H1 (cell line): ENCODE measurements at regions not wholly inside any gene's neighbourhood (a gene's known extent, or its start where the extent isn't known, plus 50 kb on each side); places are given as distances from the start of the nearest gene placed in this dataset.

Source experiments
- CTCF ChIA-PET: fragments of 300-600 bp; sonication (Branson Sonifier 250); formaldehyde crosslinking; loops from one replicate; lab custom pipeline; 2021; ENCODE audit not compliant: partially characterized antibody; lab: Charles Lee
- POLR2A ChIA-PET: fragments of 300-600 bp; sonication (Branson Sonifier 250); formaldehyde crosslinking; loops from one replicate; lab custom pipeline; 2021; ENCODE audit warnings: inconsistent platforms; ENCODE audit not compliant: partially characterized antibody; lab: Charles Lee
- DNase-seq, 2 experiments: peaks; one replicate each; pipeline versions ENCODE4 v3.0.0 to v3.0.0-alpha.2; 2010 to 2022; ENCODE audit warnings: low spot score in 2 of 2, low read depth in 1 of 2, mixed read lengths in 1 of 2
- FAIRE-seq: peaks from 2 replicates; lab custom pipeline; 2011; peaks lifted over from hg19 to GRCh38; lab: Jason Lieb, UNC
- H2AFZ ChIP-seq: 2 replicates; pipeline ENCODE4 v1.8.1; 2012; ENCODE audit warnings: low read length, inconsistent platforms
- H2AK5ac ChIP-seq: 2 replicates; pipeline ENCODE4 v1.6.1; 2013; ENCODE audit warnings: low read depth, low read length
- H2BK120ac ChIP-seq: replicated peaks from 2 replicates; pipeline ENCODE3; 2013; ENCODE audit warnings: low read depth, low read length, inconsistent platforms
- H2BK12ac ChIP-seq: 2 replicates; pipeline ENCODE4 v1.6.1; 2013; ENCODE audit warnings: low read depth, low read length
- H2BK15ac ChIP-seq: 2 replicates; pipeline ENCODE4 v1.6.1; 2013; ENCODE audit warnings: low read length
- H2BK20ac ChIP-seq: 2 replicates; pipeline ENCODE4 v1.6.1; 2013; ENCODE audit warnings: low read length
- H2BK5ac ChIP-seq: 2 replicates; pipeline ENCODE4 v1.6.1; 2013; ENCODE audit warnings: low read depth, low read length
- H3K14ac ChIP-seq: 2 replicates; pipeline ENCODE4 v1.6.1; 2013; ENCODE audit warnings: inconsistent platforms; ENCODE audit not compliant: insufficient read length
- H3K18ac ChIP-seq: 2 replicates; pipeline ENCODE4 v1.6.1; 2013; ENCODE audit warnings: low read length; ENCODE audit errors: extremely low read depth
- H3K23ac ChIP-seq: 2 replicates; pipeline ENCODE4 v1.6.1; 2013; ENCODE audit warnings: inconsistent platforms; ENCODE audit not compliant: insufficient read length
- H3K23me2 ChIP-seq: 2 replicates; pipeline ENCODE4 v1.6.1; 2013; ENCODE audit warnings: low read depth, low read length
- H3K27ac ChIP-seq: 2 replicates; pipeline ENCODE4 v1.6.1; 2011; ENCODE audit warnings: low read depth, low read length, inconsistent platforms
- H3K27me3 ChIP-seq, 4 experiments: replicated peaks in 1 of 4; 1 replicate in 1 of 4; 2 replicates in 3 of 4; pipeline versions ENCODE4 v1.6.1 to v1.8.1; 2011 to 2013; ENCODE audit warnings: low read length in 3 of 4, mild to moderate bottlenecking in 3 of 4, inconsistent platforms in 2 of 4, mixed read lengths in 2 of 4, moderate library complexity in 1 of 4; ENCODE audit not compliant: control insufficient read depth in 3 of 4, insufficient read depth in 3 of 4; ENCODE audit errors: extremely low read depth in 1 of 4
- H3K36me3 ChIP-seq, 4 experiments: 2 replicates each; pipeline versions ENCODE4 v1.6.1 to v1.8.1; 2011 to 2013; ENCODE audit warnings: mild to moderate bottlenecking in 4 of 4, low read length in 3 of 4, moderate library complexity in 2 of 4, control low read depth in 1 of 4, inconsistent platforms in 1 of 4; ENCODE audit not compliant: insufficient read depth in 4 of 4, control insufficient read depth in 2 of 4
- H3K4ac ChIP-seq: replicated peaks from 2 replicates; pipeline ENCODE3; 2013; ENCODE audit warnings: low read length, low read depth, mixed read lengths, inconsistent platforms; ENCODE audit not compliant: insufficient read length
- H3K4me1 ChIP-seq, 4 experiments: replicated peaks in 1 of 4; 1 replicate in 1 of 4; 2 replicates in 3 of 4; pipeline versions ENCODE4 v1.6.1 to v1.8.1; 2011 to 2013; ENCODE audit warnings: low read length in 3 of 4, inconsistent platforms in 2 of 4, mixed read lengths in 1 of 4; ENCODE audit not compliant: insufficient read depth in 4 of 4, control insufficient read depth in 3 of 4
- H3K4me2 ChIP-seq, 2 experiments: 2 replicates each; pipeline versions ENCODE4 v1.6.1 to v1.8.1; 2011 to 2013; ENCODE audit warnings: low read depth in 2 of 2, low read length in 2 of 2, control low read depth in 1 of 2, inconsistent platforms in 1 of 2, mild to moderate bottlenecking in 1 of 2; ENCODE audit not compliant: insufficient read depth in 1 of 2
- H3K4me3 ChIP-seq, 4 experiments: fragments of 200-600, 300-600 bp in 1 of 4; sonication (generic), shearing (Covaris generic), sonication (Bioruptor Twin) in 1 of 4; 2 replicates each; pipeline versions ENCODE4 v1.5.1 to v1.8.1; 2011 to 2016; ENCODE audit warnings: low read length in 4 of 4, low read depth in 3 of 4, control low read depth in 2 of 4, inconsistent platforms in 2 of 4, mild to moderate bottlenecking in 2 of 4, mixed read lengths in 1 of 4, moderate library complexity in 1 of 4; ENCODE audit not compliant: insufficient read depth in 2 of 4; ENCODE audit errors: extremely low read depth in 1 of 4
- H3K56ac ChIP-seq: replicated peaks from 2 replicates; pipeline ENCODE3; 2013; ENCODE audit warnings: low read depth, mild to moderate bottlenecking, mixed read lengths, low read length, inconsistent platforms; ENCODE audit not compliant: insufficient read length
- H3K79me1 ChIP-seq: 2 replicates; pipeline ENCODE4 v1.6.1; 2013; ENCODE audit warnings: low read depth, low read length, control low read depth
- H3K79me2 ChIP-seq, 2 experiments: 2 replicates each; pipeline versions ENCODE4 v1.6.1 to v1.8.1; 2012 to 2013; ENCODE audit warnings: low read length in 2 of 2, mild to moderate bottlenecking in 2 of 2, inconsistent platforms in 1 of 2; ENCODE audit not compliant: insufficient read depth in 2 of 2, control insufficient read depth in 1 of 2
- H3K9ac ChIP-seq, 4 experiments: replicated peaks in 1 of 4; 1 replicate in 1 of 4; 2 replicates in 3 of 4; pipeline versions ENCODE4 v1.6.1 to v1.8.1; 2011 to 2013; ENCODE audit warnings: low read depth in 3 of 4, low read length in 3 of 4, control low read depth in 2 of 4, mild to moderate bottlenecking in 2 of 4, moderate library complexity in 2 of 4, inconsistent platforms in 1 of 4; ENCODE audit errors: extremely low read depth in 1 of 4
- H3K9me3 ChIP-seq, 2 experiments: 2 replicates each; pipeline versions ENCODE4 v1.6.1 to v1.8.1; 2012 to 2013; ENCODE audit warnings: mild to moderate bottlenecking in 2 of 2, moderate library complexity in 2 of 2, control low read depth in 1 of 2, inconsistent platforms in 1 of 2, low read depth in 1 of 2, low read length in 1 of 2, mixed read lengths in 1 of 2; ENCODE audit not compliant: insufficient read depth in 2 of 2
- H4K20me1 ChIP-seq, 2 experiments: replicated peaks in 1 of 2; 2 replicates each; pipeline versions ENCODE3 to v1.8.1; 2011 to 2013; ENCODE audit warnings: inconsistent platforms in 2 of 2, low read length in 2 of 2, mild to moderate bottlenecking in 1 of 2; ENCODE audit not compliant: insufficient read depth in 2 of 2, control insufficient read depth in 1 of 2
- H4K5ac ChIP-seq: 2 replicates; pipeline ENCODE4 v1.6.1; 2013; ENCODE audit warnings: low read length, low read depth, mixed read lengths, inconsistent platforms; ENCODE audit not compliant: insufficient read length
- H4K8ac ChIP-seq: 2 replicates; pipeline ENCODE4 v1.8.0; 2013; ENCODE audit warnings: mild to moderate bottlenecking, moderate library complexity, low read length, inconsistent platforms; ENCODE audit not compliant: insufficient read depth; ENCODE audit errors: extremely low read depth
- H4K91ac ChIP-seq: replicated peaks from 2 replicates; pipeline ENCODE3; 2013; ENCODE audit warnings: low read length, mixed read lengths, inconsistent platforms; ENCODE audit not compliant: insufficient read length
- CBX5 ChIP-seq: fragments of 300-800, 300-1000 bp; sonication (generic); IDR thresholded peaks from 2 replicates; pipeline ENCODE4 v1.7.1; 2016; ENCODE audit warnings: antibody characterized with exemption, low read length, low read depth
- E2F6 ChIP-seq: IDR thresholded peaks from 2 replicates; pipeline ENCODE4 v1.6.1; 2012; ENCODE audit warnings: inconsistent platforms
- GABPA ChIP-seq: IDR thresholded peaks from 2 replicates; pipeline ENCODE4 v1.6.1; 2011; ENCODE audit warnings: mild to moderate bottlenecking, low read length, moderate library complexity, borderline replicate concordance; ENCODE audit not compliant: insufficient read depth
- HDAC2 ChIP-seq, 2 experiments: fragments of 300-600 bp in 1 of 2; sonication (generic) in 1 of 2; IDR thresholded peaks; 2 replicates each; pipeline ENCODE4 v1.6.1; 2011 to 2012; ENCODE audit warnings: low read depth in 2 of 2, low read length in 2 of 2, mild to moderate bottlenecking in 2 of 2, moderate library complexity in 2 of 2, borderline replicate concordance in 1 of 2, inconsistent platforms in 1 of 2
- JUN ChIP-seq: IDR thresholded peaks from 2 replicates; pipeline ENCODE4 v1.6.1; 2011; ENCODE audit warnings: low read depth, mild to moderate bottlenecking, improper control_type of control experiment, low read length
- MAFK ChIP-seq: IDR thresholded peaks from 2 replicates; pipeline ENCODE4 v1.6.1; 2012; ENCODE audit warnings: low read depth, mild to moderate bottlenecking, improper control_type of control experiment, low read length
- RBBP5 ChIP-seq: IDR thresholded peaks from 2 replicates; pipeline ENCODE4 v1.7.1; 2012; ENCODE audit warnings: low read depth, mild to moderate bottlenecking, inconsistent platforms, low read length, moderate library complexity, borderline replicate concordance
- WGBS, 2 experiments: shearing (Covaris generic) in 1 of 2; methylation state at CpG; one replicate each; pipeline versions ENCODE4 v1.1.6 to v1.1.7; 2013 to 2015; ENCODE audit warnings: low lambda C conversion rate in 2 of 2, mixed read lengths in 2 of 2, inconsistent platforms in 1 of 2, low coverage in 1 of 2, missing lambda C conversion rate in 1 of 2; ENCODE audit not compliant: insufficient replicate concordance in 2 of 2, insufficient coverage in 1 of 2, insufficient read length in 1 of 2; ENCODE audit errors: extremely low coverage in 1 of 2, missing lambda C conversion rate in 1 of 2; 5-methylcytosine and 5-hydroxymethylcytosine counted together

- no peak overlapping the region for H2AFZ ChIP-seq
- no peak overlapping the region for H2BK5ac ChIP-seq
- H4K91ac ChIP-seq, result no peak overlapping the region
- FAIRE-seq, result no peak
- H3K9ac ChIP-seq, result no peak overlapping the region
- no peaks in the 10 kb centered on the region for H3K27me3 ChIP-seq
- no peak overlapping the region for H3K23ac ChIP-seq
- H4K20me1 ChIP-seq, result no peaks in the 10 kb centered on the region
- H2BK12ac ChIP-seq, result no peak overlapping the region
- POLR2A ChIA-PET, result no interaction called here
- no peak overlapping the region for H3K18ac ChIP-seq
- no peak overlapping the region for H2AK5ac ChIP-seq
- TF ChIP-seq HDAC2 (IDR thresholded peaks at IDR 0.05; ENCODE audit: borderline replicate concordance in 1 of 2, low read depth in 2 of 2, low read length in 2 of 2) (no peak), E2F6 (no peak), MAFK (no peak), RBBP5 (no peak), GABPA (no peak), CBX5 (no peak), JUN (no peak)
- no peak for DNase-seq
- H3K14ac ChIP-seq, result no peak overlapping the region
- H2BK120ac ChIP-seq, result no peak overlapping the region
- H3K79me1 ChIP-seq, result no peaks in the 10 kb centered on the region
- no peak overlapping the region for H2BK15ac ChIP-seq
- H3K4me3 ChIP-seq, result no peak overlapping the region
- 100% methylated on average over 1 of the region's 1 CpG; no CpG with 5 or more reads in 1 of the 2 experiments for WGBS, 2 experiments
- H3K4me2 ChIP-seq, result no peak overlapping the region
- H4K5ac ChIP-seq, result no peak overlapping the region
- no peak overlapping the region for H2BK20ac ChIP-seq
- H3K4me1 ChIP-seq, result no peaks in the 10 kb centered on the region
- no peaks in the 10 kb centered on the region for H3K79me2 ChIP-seq
- no peak overlapping the region for H4K8ac ChIP-seq
- CTCF ChIA-PET, result no interaction called here
- H3K27ac ChIP-seq, result no peak overlapping the region
- no peak overlapping the region for H3K56ac ChIP-seq
- no peaks in the 10 kb centered on the region for H3K23me2 ChIP-seq
- no peaks in the 10 kb centered on the region for H3K36me3 ChIP-seq
- no peak overlapping the region for H3K4ac ChIP-seq
- no peaks in the 10 kb centered on the region for H3K9me3 ChIP-seq
Observed at GRCh38 chrX:30085571-30085970, 129.8 kb upstream of the MAGEB2 start.
